Lower leg skin (tissue), 3 donors: ENCODE measurements at regions not wholly inside any gene's neighbourhood (a gene's known extent, or its start where the extent isn't known, plus 50 kb on each side); places are given as distances from the start of the nearest gene placed in this dataset.

ENCODE experiments used
- POLR2A ChIP-seq, 2 donors: fragments of 450-650 bp; IDR thresholded peaks; one replicate each; pipeline ENCODE4 v1.6.1; 2016 to 2017; ENCODE audit warnings: antibody characterized with exemption in 2 of 2, mild to moderate bottlenecking in 1 of 2, moderate library complexity in 1 of 2
- TF ChIP-seq, protein P1 (sequence below), 3 donors: fragments of 450-650 bp; IDR thresholded peaks; one replicate each; pipeline ENCODE4 v1.5.1; 2016; ENCODE audit warnings: antibody characterized with exemption in 3 of 3, mild to moderate bottlenecking in 3 of 3, moderate library complexity in 2 of 3

DNA sequence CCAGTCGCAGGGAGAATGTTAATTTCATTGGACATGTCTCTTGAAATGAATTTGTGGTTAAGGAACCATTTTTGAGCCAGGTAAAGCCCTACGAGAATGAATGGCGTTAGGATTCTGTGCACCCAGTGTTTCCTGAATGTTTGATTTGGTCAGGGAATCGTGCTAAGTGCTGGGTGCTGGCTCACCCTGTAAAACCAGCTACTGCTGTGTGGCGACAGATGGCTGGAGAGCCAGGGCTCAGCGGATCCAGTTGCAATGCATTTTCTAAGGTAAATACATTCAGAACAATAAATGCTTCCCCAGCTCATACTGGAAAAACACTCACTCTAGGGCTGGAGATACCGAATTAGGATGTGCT is 355.5 kb downstream of the GLRX3 start:
- TF ChIP-seq, protein P1, sequence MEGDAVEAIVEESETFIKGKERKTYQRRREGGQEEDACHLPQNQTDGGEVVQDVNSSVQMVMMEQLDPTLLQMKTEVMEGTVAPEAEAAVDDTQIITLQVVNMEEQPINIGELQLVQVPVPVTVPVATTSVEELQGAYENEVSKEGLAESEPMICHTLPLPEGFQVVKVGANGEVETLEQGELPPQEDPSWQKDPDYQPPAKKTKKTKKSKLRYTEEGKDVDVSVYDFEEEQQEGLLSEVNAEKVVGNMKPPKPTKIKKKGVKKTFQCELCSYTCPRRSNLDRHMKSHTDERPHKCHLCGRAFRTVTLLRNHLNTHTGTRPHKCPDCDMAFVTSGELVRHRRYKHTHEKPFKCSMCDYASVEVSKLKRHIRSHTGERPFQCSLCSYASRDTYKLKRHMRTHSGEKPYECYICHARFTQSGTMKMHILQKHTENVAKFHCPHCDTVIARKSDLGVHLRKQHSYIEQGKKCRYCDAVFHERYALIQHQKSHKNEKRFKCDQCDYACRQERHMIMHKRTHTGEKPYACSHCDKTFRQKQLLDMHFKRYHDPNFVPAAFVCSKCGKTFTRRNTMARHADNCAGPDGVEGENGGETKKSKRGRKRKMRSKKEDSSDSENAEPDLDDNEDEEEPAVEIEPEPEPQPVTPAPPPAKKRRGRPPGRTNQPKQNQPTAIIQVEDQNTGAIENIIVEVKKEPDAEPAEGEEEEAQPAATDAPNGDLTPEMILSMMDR (IDR thresholded peaks at IDR 0.05) = no peak
- no peak for TF ChIP-seq POLR2A (IDR thresholded peaks at IDR 0.05)
